ENCODE measurements at regions not wholly inside any gene's neighbourhood (a gene's known extent, or its start where the extent isn't known, plus 50 kb on each side); places are given as distances from the start of the nearest gene placed in this dataset.
"Not testable (repeated sequence)": the region's sequence is repeated elsewhere in the genome, so short reads cannot be mapped to it uniquely, and the experiment has no call there.

DNA sequence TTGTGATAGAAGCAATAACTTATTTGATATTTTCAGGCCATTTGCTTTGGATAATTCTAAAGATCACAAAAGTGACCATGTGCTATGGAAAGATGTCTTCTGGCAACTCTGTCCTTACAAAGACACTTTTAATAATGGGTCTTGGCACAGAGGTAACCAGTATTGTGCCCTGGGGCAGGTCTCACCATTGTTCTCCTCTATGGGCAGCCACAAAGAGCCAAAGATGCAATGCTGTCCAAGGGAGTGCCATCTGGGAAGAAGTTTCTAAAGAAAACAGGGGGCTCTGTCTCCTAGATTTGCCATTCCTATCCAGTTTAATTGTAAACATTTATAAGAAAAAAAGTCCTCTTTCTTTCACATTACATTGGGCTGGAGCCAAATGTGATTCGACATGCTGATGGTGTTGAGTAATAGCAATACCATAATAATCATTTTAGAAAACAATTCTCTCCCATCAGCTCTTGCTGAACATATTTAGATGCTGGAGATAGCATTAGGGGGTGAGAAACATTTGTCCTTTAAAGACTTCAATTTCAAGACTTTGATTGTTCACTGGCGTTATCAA is 179.9 kb downstream of the KIT start:
- in situ Hi-C loops (cut with MboI; ENCODE audit: low pct_unique_long_range_greater_than_20kb in 2 of 9, low sequenced_read_pairs in 9 of 9, unreplicated experiment in 9 of 9): no loop called here
- WGBS, 10 experiments: 0 to 93% (median 43%) methylated on average over 1 to 2 of the region's 2 CpGs; no CpG with 5 or more reads in 2 of the 10 experiments
- no peak for ATAC-seq (replicated peaks in 6 of 8)
- Histone ChIP-seq H3K4me3 (no peak overlapping the region), H3K27ac (no peak overlapping the region), H3K4me1 (replicated peaks in 1 of 2) (no peaks in the 10 kb centered on the region)

DNA sequence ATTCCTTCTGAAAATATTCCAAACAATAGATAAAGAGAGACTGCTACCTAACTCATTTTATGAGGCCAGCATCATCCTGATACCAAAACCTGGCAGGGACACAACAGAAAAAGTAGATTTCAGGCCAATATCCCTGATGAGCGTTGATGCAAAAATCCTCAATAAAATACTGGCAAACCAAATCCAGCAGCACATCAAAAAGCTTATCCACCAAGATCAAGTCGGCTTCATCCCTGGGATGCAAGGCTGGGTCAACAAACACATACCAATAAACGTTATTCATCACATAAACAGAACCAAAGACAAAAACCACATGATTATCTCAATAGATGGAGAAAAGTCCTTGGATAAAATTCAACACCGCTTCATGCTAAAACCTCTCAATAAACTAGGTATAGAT is 170.6 kb downstream of the KIT start:
- H3K4me3 ChIP-seq; H3K4me1 ChIP-seq (replicated peaks in 1 of 2); in situ Hi-C loops (cut with MboI; ENCODE audit: low pct_unique_long_range_greater_than_20kb in 2 of 9, low sequenced_read_pairs in 9 of 9, unreplicated experiment in 9 of 9); H3K27ac ChIP-seq; ATAC-seq (replicated peaks in 6 of 8): not testable (repeated sequence)
- 42 to 100% (median 83%) methylated on average over 1 to 4 of the region's 4 CpGs; no CpG with 5 or more reads in 3 of the 10 experiments for WGBS, 10 experiments

DNA sequence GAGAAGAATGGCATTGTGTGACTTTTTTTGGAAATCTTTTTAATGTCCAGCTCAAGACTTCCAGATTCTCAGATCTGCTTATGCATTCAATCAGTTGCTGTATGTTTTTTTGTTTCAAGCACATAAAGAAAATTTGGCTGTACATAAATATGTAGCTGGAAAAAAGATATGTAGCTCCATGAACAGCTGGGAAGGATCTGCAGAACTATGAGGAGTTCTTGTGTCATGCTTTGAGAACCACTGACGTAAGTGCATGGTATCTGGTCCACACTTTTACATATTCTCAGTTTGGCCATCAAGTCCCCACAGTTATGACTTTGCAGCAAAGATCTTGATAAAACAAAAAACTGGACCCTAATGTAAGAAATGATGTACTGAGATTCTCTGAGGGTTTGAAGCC is 165.9 kb downstream of the KIT start:
- ATAC-seq (replicated peaks in 6 of 8): no peak
- Histone ChIP-seq H3K4me3 (no peak overlapping the region), H3K27ac (no peak overlapping the region), H3K4me1 (replicated peaks in 1 of 2) (no peaks in the 10 kb centered on the region)
- 11 to 100% (median 88%) methylated on average over 1 of the region's 1 CpG; no CpG with 5 or more reads in 3 of the 10 experiments for WGBS, 10 experiments
- in situ Hi-C loops (cut with MboI; ENCODE audit: low pct_unique_long_range_greater_than_20kb in 2 of 9, low sequenced_read_pairs in 9 of 9, unreplicated experiment in 9 of 9): no loop called here

DNA sequence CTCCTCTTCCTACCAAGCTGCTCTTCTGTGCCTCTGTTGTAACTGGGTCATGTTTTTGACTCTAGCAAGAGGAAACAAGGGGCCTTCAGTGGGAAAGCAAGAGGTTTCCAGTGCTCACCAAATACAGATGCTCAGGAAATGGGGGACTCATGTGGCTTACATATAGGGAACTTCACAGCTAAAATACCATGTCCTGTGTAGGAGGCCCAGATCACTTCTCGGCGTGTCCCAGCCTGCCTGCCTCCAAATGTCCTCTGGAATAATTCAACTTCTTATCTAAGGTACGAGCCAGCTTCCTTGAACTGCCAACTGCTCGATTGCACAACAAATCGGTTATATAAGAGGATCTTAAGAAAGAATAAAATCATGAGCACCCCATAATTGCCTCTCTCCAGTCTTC is 161.3 kb downstream of the KIT start:
- H3K4me3 ChIP-seq: no peak overlapping the region
- in situ Hi-C loops (cut with MboI; ENCODE audit: low pct_unique_long_range_greater_than_20kb in 2 of 9, low sequenced_read_pairs in 9 of 9, unreplicated experiment in 9 of 9): no loop called here
- ATAC-seq (replicated peaks in 6 of 8): no peak
- no peak overlapping the region for H3K27ac ChIP-seq
- WGBS, 10 experiments: 20 to 100% (median 82%) methylated on average over 1 to 5 of the region's 5 CpGs; no CpG with 5 or more reads in 2 of the 10 experiments
- H3K4me1 ChIP-seq (replicated peaks in 1 of 2): no peaks in the 10 kb centered on the region

DNA sequence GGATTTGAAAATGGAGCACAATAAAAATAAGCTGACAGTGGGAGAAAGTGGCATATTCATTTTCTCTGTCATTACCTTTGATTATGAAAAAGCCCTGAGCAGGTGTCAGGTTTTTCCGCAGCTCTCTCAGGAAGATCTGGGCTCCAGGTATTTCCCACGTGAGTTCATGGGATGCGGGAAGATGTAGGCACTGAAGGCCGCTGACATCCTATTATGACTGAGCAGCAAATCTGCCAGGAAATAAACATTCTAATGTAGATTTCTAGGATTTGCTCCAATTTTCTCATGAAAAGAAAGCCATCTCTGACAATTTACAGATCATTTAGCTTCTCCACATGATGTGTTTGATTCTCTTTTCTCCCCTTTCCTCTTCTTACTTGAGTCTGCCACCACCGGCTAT is 160.7 kb downstream of the KIT start:
- Histone ChIP-seq H3K4me3 (no peak overlapping the region), H3K27ac (no peak overlapping the region), H3K4me1 (replicated peaks in 1 of 2) (no peaks in the 10 kb centered on the region)
- in situ Hi-C loops (cut with MboI; ENCODE audit: low pct_unique_long_range_greater_than_20kb in 2 of 9, low sequenced_read_pairs in 9 of 9, unreplicated experiment in 9 of 9): no loop called here
- 43 to 100% (median 85%) methylated on average over 2 to 5 of the region's 5 CpGs; no CpG with 5 or more reads in 4 of the 10 experiments for WGBS, 10 experiments
- no peak for ATAC-seq (replicated peaks in 6 of 8)

DNA sequence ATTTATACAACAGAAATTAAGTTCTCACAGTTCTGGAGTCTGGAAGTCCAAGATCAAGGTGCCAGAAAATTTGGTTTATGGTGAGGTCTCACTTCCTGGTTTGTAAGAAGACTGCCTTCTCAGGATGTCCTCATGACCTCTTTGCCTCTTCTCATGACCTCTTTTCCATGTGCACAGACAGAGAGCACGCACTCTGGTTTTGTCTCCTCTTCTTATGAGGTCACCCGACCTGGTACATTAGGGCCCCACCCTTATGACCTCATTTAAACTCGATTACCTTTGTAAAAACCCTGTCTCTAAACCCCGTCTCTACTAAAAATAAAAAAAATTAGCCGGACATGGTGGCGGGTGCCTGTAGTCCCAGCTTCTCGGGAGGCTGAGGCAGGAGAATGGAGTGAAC is 155.9 kb downstream of the KIT start:
- in situ Hi-C loops (cut with MboI; ENCODE audit: low pct_unique_long_range_greater_than_20kb in 2 of 9, low sequenced_read_pairs in 9 of 9, unreplicated experiment in 9 of 9): no loop called here
- no peak for ATAC-seq (replicated peaks in 6 of 8)

DNA sequence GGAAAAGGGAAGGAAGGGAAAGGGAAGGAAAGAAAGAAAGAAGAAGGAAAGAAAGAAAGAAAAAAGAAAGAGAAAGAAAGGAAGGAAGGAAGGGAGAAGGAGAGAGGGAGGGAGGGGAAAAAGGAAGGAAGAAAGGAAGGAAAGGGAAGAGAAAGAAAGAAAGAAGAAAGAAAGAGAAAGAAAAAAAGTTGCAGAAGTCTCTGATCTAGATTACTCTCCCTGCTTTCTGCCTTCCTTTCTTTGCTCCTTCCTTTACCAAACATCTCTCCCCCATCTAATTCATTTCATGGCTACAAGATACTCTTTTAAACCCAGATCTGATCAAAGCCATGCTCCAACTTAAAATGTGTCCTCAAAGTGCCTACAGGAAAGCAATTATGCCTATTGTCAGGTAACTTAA is 148.6 kb downstream of the KIT start:
- no peak for ATAC-seq (replicated peaks in 6 of 8)
- in situ Hi-C loops (cut with MboI; ENCODE audit: low pct_unique_long_range_greater_than_20kb in 2 of 9, low sequenced_read_pairs in 9 of 9, unreplicated experiment in 9 of 9): no loop called here
- H3K27ac ChIP-seq: no peak overlapping the region
- H3K4me1 ChIP-seq (replicated peaks in 1 of 2): no peaks in the 10 kb centered on the region
- no peak overlapping the region for H3K4me3 ChIP-seq

More for the DNA sequence above, 155.9 kb downstream of the KIT start:
- H3K4me3 ChIP-seq: no peak overlapping the region
- H3K4me1 ChIP-seq (replicated peaks in 1 of 2): no peaks in the 10 kb centered on the region
- no peak overlapping the region for H3K27ac ChIP-seq
- 0 to 91% (median 68%) methylated on average over 1 to 7 of the region's 7 CpGs; no CpG with 5 or more reads in 1 of the 10 experiments for WGBS, 10 experiments

DNA sequence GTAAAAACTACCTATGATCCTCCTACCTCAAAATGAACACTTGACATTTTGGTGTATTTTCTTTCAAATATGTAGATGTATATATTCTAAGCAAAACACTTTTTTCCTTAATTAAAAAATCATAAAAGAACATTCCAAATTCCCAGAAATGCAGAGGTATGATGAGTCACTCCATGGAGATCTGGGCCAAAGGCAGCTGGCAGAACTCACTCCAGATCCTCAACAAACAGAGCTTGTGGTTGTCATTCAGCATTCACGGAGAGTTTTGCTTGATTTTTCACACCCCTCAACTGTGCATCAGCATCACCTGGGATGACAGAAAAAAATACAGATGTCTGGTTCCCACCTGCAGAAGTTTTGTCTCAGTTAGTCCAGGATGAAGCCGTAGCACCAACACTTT is 144.6 kb downstream of the KIT start:
- ATAC-seq (replicated peaks in 6 of 8): no peak
- WGBS, 10 experiments: 0 to 100% (median 84%) methylated on average over 1 to 2 of the region's 2 CpGs; no CpG with 5 or more reads in 2 of the 10 experiments
- in situ Hi-C loops (cut with MboI; ENCODE audit: low pct_unique_long_range_greater_than_20kb in 2 of 9, low sequenced_read_pairs in 9 of 9, unreplicated experiment in 9 of 9): no loop called here
- Histone ChIP-seq H3K4me1 (replicated peaks in 1 of 2) (no peaks in the 10 kb centered on the region), H3K4me3 (no peak overlapping the region), H3K27ac (no peak overlapping the region)

DNA sequence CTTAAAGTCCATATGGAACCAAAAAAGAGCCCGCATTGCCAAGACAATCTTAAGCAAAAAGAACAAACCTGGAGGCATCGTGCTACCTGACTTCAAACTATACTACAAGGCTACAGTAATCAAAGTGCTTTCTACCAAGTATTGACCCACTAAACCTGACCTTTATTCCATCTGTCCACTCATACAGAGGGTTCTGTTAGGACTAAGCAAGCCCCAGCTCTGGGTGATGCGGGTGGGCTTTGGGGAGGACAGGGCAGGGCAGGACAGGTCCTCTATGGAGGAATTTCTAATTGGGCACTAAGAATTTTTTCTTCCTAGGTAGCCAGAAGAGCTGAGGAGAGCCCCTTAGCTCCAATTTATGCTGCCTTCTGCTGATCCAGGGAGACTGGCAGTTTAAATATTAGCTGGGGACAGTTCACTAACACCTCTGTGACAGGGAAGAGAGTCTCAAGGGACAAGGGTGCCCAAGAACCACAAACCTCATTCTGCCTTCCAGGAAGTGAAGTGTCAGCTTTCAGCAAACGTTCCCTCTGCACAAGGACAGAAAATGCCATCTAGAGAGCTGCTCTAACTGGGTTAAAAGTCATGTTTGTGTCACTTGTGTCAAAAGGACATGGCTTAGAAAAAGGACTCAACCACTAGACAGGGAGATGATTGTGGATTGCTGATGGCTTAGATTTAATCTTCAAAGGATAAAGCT is 143.2 kb downstream of the KIT start:
- Histone ChIP-seq H3K27ac (no peak overlapping the region), H3K4me3 (no peak overlapping the region), H3K4me1 (replicated peaks in 1 of 2) (no peaks in the 10 kb centered on the region)
- 0 to 73% (median 30%) methylated on average over 1 to 4 of the region's 4 CpGs; no CpG with 5 or more reads in 1 of the 10 experiments for WGBS, 10 experiments
- in situ Hi-C loops (cut with MboI; ENCODE audit: low pct_unique_long_range_greater_than_20kb in 2 of 9, low sequenced_read_pairs in 9 of 9, unreplicated experiment in 9 of 9): no loop called here
- no peak for ATAC-seq (replicated peaks in 6 of 8)

DNA sequence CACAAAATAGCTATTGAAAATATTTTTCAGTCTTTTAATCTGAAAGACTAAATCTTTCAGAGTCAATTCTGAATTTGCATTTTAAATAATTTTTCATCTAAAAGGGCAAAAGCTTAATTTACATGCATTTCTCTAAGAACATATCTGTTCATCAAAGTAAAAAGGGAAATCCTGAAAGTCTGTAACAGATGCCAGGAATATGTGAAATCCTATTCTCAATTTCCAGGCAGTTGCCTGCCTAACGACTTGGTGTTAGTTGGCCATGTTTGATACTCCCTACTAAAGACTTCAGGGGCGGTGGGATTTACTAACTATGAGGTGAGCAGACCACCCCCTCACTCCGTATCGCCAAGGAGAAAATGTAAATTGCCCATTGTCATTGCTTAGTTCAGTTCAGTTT is 136.8 kb downstream of the KIT start:
- in situ Hi-C loops (cut with MboI; ENCODE audit: low pct_unique_long_range_greater_than_20kb in 2 of 9, low sequenced_read_pairs in 9 of 9, unreplicated experiment in 9 of 9): no loop called here
- peak in 3 of 8 experiments; percentile 34 to 68 (median 67) for ATAC-seq (replicated peaks in 6 of 8)
- WGBS, 10 experiments: 0 to 100% (median 73%) methylated on average over 1 to 4 of the region's 4 CpGs; no CpG with 5 or more reads in 1 of the 10 experiments

DNA sequence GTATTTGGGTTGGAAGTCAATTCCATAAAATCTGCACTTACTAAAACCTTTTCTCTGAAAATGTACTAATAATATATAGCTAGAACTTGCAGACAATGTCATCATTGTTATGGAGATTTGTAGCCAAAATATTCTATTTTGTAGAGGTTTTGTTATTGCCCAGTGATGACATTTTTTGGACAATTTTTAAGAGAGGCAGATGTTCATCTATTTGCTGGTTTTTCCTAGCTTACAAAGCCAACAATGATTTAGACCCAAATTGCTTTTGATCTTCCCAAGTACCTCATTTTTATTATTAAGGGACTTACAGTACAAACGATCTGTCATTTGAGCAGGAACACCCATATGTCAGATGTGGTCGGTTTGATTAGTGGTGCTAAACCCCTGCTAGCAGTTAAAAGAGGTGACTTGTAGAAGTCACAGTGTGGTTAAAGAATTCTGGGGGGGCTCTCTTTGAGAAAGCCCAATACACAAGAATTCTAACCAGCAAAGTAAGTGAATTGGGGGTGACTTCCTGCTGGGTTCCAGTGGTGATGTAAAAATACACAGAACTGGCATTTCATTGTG is 136.2 kb downstream of the KIT start:
- no peak for ATAC-seq (replicated peaks in 6 of 8)

More for the DNA sequence above, 136.8 kb downstream of the KIT start:
- Histone ChIP-seq H3K4me1 (replicated peaks in 1 of 2) (no peaks in the 10 kb centered on the region), H3K4me3 (no peak overlapping the region), H3K27ac (no peak overlapping the region)

More for the DNA sequence above, 136.2 kb downstream of the KIT start:
- in situ Hi-C loops (cut with MboI; ENCODE audit: low pct_unique_long_range_greater_than_20kb in 2 of 9, low sequenced_read_pairs in 9 of 9, unreplicated experiment in 9 of 9): no loop called here
- Histone ChIP-seq H3K27ac (no peak overlapping the region), H3K4me3 (no peak overlapping the region), H3K4me1 (replicated peaks in 1 of 2) (no peaks in the 10 kb centered on the region)
- WGBS, 10 experiments: 0 to 100% (median 84%) methylated on average over 1 to 2 of the region's 2 CpGs; no CpG with 5 or more reads in 5 of the 10 experiments
